Mesenteric fat pad (tissue), 1 donor: ENCODE measurements at regions not wholly inside any gene's neighbourhood (a gene's known extent, or its start where the extent isn't known, plus 50 kb on each side); places are given as distances from the start of the nearest gene placed in this dataset.

Experiments used
- DNase-seq: peaks from one replicate; pipeline ENCODE4 v3.0.0-alpha.2; 2020; ENCODE audit warnings: low spot score
- donor health status: DM: yes; HTN: yes; CAD: no.

DNA sequence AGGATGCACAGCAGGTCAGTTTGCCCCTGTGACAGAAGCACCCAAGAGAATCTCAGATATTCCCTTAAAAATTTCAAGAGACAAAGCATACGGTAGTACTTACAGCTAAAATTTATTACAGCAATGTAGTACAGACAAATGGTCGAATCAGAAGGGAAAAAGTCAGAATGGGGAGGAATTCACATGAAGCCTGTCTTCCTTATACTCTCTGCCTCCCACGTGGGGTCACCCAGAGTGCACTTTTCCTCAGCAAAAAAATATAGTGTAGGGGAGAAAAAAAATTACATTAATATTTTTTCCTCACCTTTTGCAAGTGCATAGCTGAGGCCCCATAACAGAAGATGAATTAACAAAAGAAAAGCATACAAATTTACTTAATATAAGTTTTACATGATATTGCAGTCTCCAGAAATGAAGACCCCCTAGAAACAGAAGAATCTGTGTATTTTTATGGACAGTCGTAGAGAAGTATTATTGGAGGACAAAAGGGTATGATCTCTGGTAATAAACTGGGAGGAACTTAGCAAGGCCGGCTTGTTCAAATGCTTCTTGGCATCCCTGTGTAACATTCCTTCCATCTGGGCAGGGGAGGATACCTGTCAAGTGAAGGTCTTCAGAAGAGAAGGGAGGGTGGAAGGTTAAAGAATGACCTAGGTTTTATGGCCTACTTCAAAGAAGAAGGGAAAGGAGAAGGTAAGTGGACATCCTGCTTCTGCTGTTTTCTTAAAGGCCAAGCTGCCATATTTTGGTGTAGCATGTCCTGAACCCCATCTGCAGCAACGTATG lies 270.6 kb upstream of the MAGI2 start:
- DNase-seq = no peak

DNA sequence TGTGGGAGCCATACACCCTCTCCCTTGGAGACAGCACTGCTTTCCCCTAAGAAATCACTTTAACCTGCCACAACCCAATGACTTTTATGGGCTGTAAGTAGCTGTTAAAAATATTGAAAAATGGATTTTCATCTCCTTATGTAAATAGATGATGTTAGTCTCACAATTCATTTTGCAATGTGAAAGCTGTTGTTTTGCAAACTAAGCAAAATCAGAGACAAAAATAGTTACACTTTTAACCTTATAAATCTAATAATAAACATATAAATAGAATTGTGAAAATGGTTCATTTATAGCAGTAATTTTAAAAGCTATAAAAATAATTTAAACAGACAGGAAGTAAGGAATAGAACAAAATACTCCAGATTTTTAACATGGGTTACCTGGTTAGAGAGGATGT lies 268.8 kb upstream of the MAGI2 start:
- no peak for DNase-seq

- no peak for DNase-seq
These were observed 265.7 kb upstream of the MAGI2 start for GRCh38 chr7:79719216-79719615.

DNA sequence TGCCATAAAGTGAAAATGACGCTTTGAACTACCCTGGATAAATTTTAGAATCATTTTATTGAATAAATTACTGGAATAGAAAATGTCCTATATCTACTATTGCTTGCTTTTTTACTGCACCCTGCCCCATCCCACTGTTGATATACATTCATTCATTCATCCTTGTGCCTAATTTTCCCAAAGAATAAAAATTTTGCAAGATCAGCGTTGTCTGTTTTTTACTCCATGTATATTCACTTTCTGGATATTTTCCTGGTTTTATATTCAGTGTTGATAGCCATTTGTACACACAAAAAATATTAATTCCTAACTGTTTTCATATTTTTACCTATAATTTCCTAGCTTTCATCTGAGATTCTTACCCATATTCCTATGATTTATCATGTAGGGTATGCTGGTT lies 262.9 kb upstream of the MAGI2 start:
- no peak for DNase-seq

DNA sequence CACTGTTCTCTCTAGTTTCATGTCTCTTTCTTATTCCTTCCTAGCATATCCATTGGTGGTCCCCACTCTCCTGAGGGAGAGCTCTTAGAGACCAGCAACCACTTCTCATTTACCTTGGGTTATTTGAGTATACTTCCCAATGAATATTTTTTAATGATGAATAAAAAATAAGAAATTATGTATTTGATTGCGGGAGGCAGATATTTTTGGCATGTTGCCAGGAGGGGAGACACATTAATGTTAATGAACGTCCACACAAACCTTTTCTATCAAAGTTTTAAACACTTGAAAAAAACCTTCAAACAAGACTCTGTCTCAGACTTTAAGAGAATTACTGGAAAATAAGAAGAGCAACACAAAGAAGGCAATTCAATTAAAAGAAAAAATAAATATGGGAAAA lies 260.6 kb upstream of the MAGI2 start:
- no peak for DNase-seq

- DNase-seq = no peak
These were observed 259.8 kb upstream of the MAGI2 start for GRCh38 chr7:79713276-79713675.

DNA sequence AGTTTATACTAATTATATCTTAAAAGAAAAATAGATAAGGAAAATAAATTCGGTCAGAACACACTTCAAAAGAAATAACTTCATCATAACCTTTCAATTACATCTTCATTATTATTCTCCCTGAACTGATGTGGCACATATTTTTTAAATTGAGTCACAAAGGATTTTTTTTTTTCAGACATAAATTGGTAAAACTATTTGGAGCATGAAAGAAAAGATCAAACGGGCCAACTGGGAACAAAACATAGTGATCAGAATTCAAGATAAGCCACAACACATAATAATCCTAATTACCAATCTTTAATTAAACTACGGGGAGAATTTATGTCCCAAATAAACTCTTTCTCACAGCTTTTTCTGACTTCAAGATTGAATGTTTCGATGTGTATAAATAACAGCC lies 258.2 kb upstream of the MAGI2 start:
- DNase-seq = no peak

DNA sequence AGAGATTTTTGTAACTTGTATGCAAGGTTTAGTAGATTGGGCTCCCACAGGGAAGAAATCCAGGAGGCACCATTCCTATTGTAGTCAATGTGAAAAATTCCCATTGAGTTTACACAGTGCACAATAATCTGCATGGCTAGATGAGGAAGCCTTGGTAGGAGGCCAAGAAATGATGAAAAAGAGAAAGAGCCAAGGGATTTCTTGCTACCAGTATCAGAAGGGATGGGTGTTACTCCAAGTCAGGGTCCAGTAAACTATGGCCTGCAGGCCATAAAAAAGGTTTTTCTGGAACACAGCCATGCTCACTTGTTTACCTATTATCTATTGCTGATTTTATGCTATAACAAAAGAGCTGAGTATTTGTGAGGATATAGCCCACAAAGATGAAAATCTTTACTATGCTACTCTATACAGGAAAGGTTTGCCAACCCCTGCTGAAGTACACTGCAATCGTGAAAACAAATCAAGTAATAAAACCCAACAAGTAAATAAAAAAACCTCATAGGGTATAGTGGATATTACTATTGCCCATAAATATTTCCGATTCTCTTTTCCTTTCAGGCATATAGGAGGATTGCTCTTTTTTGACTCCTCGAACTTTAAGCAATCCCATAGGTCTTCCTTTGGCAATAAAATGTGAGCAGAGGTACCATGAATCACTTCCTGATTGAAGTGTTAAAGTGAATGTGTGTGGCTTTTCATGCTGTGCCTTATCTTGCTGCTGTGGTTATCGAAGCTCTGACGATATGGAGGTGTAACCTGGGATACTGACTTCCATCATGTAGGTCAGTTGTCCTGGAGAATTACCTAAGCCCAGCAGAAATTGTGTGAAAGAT lies 256.3 kb upstream of the MAGI2 start:
- no peak for DNase-seq

DNA sequence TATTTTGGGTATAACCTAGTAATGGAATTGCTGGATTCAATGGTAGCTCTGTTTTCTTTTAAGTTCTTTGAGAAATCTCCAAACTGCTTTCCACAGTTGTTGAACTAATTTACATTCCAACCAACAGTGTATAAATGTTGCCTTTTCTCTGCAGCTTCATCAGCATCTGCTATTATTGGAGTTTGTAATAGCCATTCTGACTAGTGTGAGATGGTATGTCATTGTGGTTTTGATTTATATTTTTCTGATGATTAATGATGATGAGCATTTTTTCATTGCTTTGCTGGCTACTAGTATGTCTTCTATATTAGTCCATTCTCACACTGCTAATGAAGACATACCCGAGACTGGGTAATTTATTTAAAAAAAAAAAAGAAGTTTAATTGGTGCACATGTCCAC lies 248.6 kb upstream of the MAGI2 start:
- DNase-seq = no peak

DNA sequence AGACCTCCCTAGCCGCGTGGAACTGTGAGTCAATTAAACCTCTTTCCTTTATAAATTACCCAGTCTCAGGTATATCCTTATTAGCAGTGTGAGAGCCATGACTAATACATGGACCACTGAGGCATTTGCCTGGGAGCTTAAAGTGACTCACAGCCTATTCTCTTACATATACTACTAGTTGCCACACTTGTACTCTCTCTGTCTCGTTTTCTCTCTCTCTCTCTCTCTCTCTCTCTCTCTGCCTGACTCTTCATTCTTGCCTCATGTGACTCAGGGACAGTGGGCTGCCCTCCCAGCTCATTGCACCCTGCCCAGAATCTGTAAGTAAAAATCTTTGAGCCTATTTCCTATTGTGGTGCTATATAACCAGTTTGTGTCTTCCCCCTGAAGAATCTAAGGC lies 238.5 kb upstream of the MAGI2 start:
- DNase-seq = no peak

DNA sequence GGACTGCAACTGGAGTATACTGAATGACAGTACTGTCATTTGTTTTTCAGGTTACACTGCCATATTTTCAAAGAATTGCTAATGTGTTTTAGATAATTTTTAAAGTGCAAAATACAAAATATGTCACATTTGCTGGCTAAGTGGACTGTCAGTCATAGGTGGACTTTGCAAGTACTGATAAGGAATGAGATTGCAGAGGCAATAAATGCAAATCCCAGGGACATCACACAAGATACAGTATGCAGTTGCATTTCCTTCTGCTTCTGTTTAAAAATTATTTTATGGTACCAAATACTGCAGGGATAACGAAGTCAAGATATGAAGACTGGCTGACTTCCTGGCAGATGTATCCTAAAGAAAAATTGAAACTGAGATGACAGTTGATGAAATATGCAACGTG lies 237.6 kb upstream of the MAGI2 start:
- no peak for DNase-seq

- DNase-seq = no peak
These were observed 230.9 kb upstream of the MAGI2 start for GRCh38 chr7:79684384-79684783.

- no peak for DNase-seq
These were observed 230.4 kb upstream of the MAGI2 start for GRCh38 chr7:79683916-79684315.

GRCh38 chr7:79683185-79683890 lies 229.9 kb upstream of the MAGI2 start:
- no peak for DNase-seq

DNA sequence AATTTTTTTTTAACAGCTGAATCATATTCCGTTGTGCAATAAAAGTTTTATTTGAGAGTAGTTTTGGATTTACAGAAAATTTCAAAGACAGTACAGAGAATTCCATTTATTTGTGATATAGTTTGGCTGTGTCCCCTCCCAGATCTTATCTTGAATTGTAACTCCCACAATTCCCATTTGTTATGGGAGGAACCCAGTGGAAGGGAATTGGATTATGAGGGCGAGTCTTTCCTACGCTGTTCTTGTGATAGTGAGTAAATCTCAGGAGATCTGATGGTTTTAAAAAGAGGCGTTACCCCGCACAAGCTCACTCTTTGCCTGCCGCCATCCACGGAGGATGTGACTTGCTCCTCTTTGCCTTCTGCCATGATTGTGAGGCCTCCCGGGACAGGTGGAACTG lies 228.0 kb upstream of the MAGI2 start:
- no peak for DNase-seq

GRCh38 chr7:79673969-79674368 lies 220.5 kb upstream of the MAGI2 start:
- no peak for DNase-seq

DNA sequence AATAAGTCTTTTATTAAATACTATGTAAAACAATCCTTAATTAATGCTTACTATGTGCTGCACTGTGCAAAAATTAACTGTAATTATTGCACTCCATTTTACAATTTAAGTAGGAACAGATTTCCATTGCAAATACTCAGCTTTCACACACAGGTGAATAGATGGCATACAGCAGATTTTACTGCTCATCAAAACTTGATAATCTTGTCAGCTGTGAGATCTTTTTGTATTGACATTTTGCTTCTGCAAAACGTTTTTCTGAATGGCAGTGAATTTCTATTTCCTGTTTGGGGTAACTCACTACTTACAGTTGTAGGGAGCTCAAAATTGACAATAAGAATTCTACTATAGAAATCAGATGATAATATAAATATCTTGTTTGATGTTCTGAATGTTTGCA lies 220.0 kb upstream of the MAGI2 start:
- DNase-seq = no peak

DNA sequence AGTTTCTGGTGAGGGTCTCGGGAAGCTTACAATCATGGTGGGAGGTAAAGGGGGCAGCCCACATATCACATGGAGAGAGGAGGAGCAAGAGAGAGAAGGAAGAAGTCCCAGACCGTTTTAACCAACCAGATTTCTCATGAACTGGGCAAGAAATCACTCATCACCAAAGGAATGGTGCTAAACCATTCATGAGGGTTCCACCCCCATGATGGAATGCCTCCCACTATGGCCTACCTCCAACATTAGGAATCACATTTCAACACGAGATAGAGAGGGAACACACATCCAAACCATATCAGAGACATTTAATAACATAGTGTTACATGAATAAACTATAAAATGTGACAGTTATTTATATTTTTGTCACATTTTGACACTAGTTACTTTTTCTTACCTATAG lies 214.8 kb upstream of the MAGI2 start:
- no peak for DNase-seq

- DNase-seq = no peak
These were observed 213.0 kb upstream of the MAGI2 start for GRCh38 chr7:79666472-79666871.

DNA sequence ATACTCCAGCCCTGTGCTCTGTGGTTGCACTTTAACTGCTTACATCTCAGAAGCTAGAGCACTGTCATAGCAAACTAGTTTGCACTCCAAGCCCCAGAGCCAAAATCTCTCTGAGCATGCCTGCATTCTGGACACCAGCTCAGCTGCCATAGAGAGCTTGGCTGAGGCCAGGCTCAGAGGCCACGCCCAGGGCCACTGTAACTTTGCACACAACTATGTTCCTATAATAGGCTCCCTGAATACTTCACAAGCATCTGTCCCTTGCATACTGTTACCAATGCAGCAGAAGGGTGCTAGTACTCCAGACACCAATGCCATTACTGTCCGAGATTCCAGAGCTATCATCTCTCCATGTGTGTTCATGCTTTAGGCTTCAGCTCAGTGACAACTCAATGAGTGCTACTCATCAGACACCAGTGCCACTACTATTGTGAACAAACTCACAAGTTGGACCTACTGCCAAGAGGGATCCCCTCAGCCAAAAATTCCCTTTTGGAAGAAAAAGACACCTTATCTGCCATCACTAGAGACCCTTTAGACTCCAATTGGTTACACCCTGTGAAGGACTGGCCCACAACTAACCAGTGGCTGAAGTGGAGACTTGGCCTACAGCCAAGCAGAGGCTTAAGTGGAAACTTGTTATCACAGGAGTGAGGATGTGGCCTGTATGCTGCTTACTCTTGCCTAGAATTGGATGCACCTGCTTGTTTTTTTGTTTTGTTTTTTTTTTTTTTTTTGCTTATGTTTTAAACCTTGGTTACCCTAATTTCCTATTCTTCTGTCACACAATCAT lies 211.6 kb upstream of the MAGI2 start:
- DNase-seq = no peak

DNA sequence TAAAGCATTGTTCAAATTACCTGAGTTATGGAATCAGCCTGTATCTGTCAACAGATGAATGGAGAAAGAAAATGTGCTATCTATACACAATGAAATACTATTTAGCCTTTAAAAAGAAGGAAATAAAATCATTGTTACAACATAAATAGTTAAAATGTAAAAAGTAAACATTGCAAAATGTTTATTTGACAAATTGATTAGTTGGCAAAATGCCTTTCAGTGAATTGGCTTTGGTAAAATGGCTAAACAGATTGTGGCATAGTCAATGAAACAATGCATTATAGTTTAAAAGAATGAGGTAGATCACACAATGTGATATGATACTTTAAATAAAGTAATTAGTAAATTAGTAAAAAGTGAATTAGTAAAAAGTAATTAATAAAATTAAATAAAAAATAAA lies 204.8 kb upstream of the MAGI2 start:
- DNase-seq = no peak
